HL-60/S4 (cell line): ENCODE measurements at regions not wholly inside any gene's neighbourhood (a gene's known extent, or its start where the extent isn't known, plus 50 kb on each side); places are given as distances from the start of the nearest gene placed in this dataset.
"Not testable (repeated sequence)": the region's sequence is repeated elsewhere in the genome, so short reads cannot be mapped to it uniquely, and the experiment has no call there.

Experiments used
- in situ Hi-C: fragments of 300-500 bp; cut with MboI; formaldehyde crosslinking; loops from 2 replicates; pipeline ENCODE4 v1.14.3; 2022; ENCODE audit warnings: low sequenced_read_pairs

DNA sequence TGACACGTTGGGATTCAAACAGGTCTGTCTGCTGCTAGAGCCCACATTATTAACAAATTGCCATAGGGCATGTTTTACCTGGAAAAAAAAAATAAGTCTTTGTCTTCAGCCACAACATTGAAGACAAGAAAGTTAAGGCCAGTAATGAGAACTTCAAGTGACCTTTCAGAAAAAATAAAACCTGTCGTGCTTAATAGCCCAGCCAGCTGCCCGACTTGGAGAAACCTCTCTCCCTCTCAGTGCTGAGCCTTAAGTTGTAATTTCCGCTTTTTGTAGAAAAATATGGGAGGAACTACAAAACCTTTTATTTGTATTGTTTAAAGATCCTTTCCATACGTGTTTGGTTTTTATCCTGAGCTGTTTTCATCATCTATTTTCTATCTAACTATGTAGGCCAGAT is 454.3 kb upstream of the SLITRK6 start:
- in situ Hi-C loops: not testable (repeated sequence)

DNA sequence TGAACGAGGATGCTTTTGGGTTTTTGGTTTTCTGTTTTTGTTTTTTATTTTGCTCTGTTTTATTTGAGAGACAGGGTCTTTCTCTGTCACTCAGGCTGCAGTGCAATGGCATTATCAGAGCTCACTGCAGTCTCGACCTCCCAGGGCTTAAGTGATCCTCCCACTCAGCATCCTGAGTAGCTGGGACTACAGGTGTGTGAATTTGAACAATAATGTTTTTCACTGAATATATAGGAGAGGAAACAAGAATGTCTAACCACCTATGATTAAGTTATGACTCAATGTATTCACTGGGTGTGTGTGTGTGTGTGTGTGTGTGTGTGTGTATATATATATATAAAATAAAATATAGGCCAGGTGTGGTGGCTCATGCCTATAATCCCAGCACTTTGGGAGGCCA is 456.6 kb upstream of the SLITRK6 start:
- in situ Hi-C loops: not testable (repeated sequence)

DNA sequence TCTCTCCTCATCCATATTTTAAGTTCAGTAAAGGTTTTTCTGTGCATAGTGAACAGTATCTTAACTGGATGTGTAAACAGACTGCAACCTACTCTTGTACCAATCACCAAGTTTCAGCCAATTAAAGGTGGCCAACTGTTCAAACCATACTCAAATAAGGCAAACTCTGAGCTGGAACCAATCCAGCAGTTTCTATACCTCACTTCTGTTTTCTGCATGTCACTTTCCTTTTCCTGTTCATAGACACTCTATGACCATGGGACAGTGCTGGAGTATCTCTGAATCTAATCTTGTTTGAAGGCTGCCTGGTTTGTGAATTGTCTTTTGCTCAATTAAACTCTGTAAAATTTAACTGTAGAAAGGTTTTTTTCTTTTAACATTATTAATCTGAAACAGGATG is 470.3 kb upstream of the SLITRK6 start:
- in situ Hi-C loops: no loop called here

DNA sequence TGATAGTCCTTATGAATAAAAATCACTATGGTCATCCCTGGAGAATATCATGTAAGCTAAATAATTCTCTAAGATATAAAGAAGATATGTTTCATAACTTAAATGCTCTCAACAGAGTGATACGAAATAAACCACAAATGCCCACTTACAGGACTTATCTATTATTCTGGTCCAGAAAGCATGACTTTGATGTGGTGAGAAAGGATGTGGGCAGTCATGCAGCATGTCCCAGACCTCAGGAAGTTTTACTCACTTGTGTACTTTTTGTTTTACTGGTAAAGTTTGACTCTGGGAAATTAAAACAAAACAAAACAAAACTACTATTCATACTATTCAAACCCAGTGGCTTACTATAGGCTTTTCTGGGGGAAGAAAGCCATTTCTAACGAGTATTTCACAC is 483.2 kb upstream of the SLITRK6 start:
- in situ Hi-C loops: no loop called here

DNA sequence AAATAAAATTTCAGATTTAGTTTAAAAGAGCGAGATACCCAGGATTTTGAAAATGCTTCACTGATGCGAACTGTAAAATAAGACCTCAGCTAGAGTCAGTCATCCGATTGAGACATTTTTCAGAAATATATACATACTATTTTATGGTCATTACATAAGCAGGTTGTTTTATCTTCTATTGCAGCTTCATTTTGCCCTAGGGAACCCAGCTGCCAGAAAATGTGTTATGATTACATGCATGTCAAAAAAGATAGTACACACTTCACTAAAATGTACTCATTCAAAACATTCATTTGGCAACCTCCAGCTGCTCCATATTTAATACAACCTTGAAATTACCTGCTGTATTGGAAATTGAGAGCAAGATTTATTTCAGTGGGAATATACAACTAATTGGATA is 483.8 kb upstream of the SLITRK6 start:
- in situ Hi-C loops: no loop called here

DNA sequence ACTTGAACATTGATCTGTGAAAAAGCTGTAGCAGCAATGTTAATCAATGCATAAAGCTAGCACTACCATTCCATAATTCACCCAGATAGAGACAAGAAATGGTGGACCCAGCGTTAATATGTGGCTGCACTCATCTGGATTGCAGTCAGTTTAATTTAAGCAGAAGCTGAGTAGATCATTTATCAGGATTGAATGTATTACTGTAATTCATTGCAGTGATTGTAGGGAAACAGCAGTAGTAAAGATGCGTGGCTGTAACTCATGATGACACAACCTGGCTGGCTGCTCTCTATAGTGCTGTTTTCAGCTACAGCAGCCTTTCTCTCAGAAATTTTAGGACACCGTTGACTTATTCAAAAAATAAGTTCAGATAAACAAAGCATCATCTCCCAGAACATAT is 499.5 kb upstream of the SLITRK6 start:
- in situ Hi-C loops: no loop called here

DNA sequence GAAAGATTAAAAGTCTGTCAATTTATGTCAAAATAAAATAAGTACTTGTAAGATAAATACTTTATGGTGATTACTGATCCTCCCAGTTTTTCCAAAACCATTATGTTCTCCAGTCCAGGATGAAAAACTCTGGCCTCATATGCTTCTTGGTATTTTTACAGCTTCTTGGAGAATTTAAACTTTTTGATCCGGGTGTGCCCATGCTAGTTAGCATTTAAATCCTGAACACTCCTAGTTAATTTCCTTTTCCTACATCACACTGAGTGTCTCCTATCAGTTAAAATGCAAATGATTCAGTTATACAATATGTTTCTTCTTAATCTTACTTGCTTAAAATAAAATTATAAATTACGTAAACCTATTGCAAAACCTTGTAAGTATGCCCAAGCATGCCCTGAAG is 499.9 kb upstream of the SLITRK6 start:
- in situ Hi-C loops: no loop called here

DNA sequence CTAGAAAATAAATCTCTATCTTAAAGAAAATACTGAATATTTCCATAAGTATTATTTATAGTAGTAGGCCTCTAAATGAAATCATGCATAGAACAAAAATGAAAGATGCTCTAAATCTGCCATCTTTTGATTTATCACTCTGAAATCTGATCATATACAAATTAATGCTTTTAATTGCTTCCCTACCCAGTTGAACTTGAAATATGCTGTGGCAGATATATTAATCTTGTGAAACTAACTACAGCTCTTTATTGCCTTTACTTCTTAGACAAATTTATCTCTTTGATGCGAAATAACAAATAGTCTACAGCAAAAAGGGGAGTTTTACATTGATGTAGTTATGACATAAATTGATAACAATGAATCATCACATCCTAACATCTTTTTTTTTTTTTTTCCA is 510.7 kb upstream of the SLITRK6 start:
- in situ Hi-C loops: no loop called here

DNA sequence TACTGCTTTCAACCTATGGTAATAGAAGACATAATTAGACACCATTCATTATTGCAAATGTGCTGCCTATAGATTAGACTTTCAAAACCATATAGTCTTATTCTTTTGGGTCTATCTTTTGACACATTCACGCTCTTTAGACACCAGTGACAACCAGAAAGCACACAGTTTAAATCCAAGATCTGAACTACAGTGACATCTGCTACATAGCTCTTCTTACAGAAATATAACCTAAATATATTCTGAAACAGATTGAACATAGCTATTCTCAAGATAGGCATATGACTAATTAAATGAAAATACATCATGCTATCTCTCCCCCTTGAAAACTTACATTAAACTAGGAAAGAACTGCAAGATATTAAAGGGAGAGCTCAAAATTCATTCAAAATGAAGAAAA is 514.2 kb upstream of the SLITRK6 start:
- in situ Hi-C loops: no loop called here

DNA sequence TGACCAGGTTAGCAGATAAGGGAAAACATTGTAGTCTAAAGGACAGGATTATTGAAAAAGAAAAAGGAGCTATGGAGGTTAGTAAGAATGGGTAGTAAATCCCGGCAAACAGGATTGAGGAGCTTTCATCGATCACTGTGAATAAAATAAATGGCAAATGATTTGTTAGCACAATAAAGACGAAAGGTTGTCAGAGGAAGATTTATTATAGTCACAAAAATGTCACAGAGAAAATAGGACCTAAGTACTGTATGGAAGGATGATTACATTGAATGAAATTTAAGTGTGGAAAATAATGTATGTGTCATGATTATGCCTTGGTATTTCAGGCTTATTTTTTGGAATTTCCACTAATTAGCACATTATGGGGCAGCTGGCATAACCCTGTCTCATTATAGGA is 519.2 kb upstream of the SLITRK6 start:
- in situ Hi-C loops: no loop called here

DNA sequence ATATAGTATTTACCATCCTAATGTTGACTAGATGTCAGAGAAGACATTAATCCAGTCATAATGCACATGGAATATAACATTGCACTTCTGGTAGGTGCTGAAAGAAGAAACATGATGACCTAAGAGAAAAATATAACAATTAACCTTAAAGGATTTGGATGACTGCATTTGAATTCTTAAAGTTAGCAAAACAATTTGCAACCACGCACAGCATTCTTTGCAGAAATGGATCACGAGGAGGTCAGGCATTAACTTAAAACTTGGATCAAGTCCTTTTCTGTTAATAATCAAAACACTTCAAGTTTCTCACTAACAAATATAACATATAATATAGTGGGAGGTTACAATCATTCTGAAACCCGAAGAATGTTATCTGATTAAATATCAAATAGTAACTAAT is 525.0 kb upstream of the SLITRK6 start:
- in situ Hi-C loops: no loop called here

DNA sequence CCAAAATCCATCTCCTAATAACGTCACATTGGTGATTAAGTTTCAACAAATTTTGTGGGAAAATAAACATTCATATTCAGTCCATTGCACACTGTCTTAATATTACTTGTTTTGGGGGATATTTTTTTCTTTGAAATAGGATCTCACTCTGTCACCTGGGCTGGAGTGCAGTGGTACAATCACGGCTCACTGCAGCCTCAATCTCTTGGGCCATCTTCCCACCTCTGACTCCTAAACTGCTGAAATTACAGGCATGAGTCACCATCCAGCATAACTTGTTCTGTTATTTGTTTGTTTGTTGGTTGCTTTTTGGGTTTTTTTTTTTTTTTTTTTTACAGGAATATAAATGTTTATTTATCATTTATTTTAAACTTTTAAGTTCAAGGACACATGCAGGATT is 556.1 kb upstream of the SLITRK6 start:
- in situ Hi-C loops: no loop called here

DNA sequence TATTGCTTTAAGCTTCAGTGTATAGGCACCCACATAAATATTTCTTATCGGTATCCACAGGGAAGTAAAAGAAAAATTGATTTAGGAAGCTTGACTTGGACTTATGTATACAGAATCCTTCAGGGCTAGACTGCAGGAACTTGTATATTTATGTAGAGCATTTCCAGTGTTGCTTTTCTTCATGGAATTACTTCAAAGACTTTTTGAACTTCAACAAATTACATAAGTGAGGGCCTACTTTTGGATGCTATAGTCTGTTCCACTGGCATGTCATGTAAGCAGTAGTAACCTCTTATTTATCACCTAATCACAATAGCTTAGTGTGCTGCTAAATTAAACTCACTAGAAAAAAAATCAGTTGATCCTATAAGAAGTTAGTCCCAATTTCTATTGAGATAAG is 557.9 kb upstream of the SLITRK6 start:
- in situ Hi-C loops: no loop called here

DNA sequence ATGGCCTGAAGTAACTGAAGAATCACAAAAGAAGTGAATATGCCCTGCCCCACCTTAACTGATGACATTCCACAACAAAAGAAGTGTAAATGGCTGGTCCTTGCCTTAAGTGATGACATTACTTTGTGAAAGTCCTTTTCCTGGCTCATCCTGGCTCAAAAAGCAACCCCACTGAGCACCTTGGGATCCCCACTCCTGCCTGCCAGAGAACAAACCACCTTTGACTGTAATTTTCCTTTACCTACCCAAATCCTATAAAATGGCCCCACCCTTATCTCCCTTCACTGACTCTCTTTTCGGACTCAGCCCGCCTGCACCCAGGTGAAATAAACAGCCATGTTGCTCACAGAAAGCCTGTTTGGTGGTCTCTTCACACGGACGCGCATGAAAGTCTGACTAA is 564.5 kb upstream of the SLITRK6 start:
- in situ Hi-C loops: not testable (repeated sequence)

DNA sequence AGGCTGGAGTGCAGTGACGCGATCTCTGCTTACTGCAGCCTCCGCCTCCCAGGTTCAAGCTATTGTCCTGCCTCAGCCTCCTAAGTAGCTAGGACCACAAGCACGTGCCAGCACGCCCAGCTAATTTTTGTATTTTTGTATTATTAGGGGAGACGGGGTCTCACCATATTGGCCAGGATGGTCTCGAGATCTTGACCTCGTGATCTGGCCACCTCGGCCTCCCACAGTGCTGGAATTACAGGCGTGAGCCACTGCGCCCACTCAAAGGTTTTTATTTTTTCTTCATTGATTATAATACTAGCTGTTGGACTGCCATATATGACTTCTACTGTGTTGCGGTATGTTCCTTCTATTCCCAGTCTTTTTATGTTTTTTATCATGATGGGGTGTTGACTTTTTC is 569.7 kb upstream of the SLITRK6 start:
- in situ Hi-C loops: no loop called here

DNA sequence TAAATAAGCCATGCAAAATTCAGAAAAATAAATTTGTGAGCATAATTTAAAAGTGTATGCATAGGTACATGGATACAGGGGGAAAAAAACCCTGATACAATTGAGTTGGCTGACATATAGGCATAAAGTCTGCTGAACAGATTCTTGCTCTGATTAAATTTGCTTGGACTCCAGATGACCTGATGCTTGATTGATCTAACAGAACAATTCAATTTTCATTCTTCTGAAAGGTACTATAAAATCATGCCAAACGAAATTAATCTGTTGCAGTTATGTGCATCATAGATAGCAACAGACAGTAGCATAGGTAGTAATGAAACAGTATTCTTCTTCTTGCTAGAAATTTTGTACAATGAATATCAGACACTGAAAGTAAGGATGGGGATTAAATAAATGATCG is 578.2 kb upstream of the SLITRK6 start:
- in situ Hi-C loops: no loop called here

DNA sequence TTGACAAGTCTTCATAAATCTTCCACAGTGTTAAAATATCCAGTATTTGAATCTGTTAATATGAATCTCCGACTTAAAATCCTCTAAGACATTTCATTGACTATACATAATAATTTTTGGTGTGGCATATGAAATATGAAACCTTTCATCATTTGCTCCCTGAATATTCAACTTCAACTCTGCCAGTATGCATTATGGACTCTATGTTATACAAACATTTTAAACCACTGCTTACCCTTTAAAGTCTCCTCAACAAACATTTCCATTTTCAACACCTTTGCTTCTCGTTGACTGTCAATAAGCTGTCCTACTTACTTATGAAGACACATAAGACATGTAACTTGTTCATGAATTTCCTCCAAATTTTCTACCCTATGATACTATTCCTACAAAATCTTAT is 579.4 kb upstream of the SLITRK6 start:
- in situ Hi-C loops: no loop called here

DNA sequence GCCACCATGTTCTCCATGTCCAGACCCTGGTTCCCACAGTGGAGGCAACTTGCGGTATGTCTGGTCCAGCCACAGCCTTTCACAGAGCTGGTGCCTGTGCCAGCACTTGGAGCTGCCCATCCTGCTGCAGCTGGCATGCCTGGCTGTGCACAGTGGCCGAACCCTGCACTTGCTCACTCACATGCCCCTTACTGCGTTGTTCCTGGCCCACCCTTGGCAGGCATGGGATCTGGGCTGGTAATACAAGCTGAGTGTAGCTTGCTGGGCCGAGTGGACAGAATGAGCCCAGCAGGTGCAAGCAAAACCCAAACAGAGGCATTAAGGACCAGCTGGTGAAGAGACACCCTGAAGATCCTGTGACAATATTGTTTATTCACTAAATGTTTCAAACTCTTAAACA is 583.9 kb upstream of the SLITRK6 start:
- in situ Hi-C loops: no loop called here

DNA sequence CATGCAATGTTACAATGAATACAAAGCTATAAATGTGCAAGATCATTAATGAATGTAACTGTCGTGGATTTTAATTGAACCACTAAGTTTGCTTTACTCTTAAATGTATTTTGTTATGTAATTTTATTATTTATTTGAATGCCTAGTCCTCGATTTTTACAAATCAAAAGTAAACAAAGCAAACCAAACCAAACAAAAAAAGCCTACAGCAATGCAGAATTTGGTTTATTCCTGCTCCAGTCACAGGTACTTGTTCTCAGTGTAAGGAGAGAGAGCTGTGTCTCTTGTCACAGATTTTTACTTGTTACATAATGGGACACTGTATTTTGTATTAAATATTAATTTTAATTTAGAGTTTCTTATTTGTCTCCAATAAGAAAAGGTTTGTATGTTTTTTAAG is 584.3 kb upstream of the SLITRK6 start:
- in situ Hi-C loops: no loop called here

DNA sequence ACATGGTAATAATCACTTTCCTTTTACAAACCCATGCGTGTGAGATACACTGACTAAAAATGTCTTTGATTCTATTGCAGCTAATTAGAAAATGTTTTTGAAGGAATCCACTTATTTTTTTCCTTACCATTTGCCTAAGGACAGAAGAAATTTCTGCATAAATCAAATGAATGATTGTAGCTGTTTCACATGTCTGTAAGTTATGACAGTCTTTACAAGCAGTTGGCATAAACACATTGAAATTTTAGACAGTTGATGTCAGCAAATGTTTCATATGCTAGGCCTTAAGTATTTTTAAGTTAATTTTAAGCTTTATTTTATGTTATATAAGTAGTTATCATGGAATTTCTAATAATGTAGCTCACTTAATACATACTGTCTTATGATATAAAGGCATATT is 598.4 kb upstream of the SLITRK6 start:
- in situ Hi-C loops: no loop called here

DNA sequence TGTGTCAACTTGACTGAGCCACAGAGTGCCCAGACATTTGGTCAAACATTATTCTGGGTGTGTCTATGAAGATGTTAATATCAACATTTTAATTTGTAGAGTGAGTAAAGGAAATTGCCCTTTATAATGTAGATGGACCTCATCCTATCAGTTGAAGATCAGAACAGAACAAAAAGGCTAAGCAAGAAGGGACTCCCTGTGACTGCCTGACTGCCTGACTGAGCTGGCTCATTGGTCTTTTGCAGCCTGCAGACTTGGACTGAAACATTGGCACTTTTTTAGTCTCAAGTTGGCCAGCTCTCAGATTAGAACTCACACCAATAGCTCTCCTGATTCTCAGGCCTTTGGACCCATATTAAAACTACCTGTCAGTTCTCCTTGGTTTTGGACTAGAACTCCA is 600.4 kb upstream of the SLITRK6 start:
- in situ Hi-C loops: no loop called here

DNA sequence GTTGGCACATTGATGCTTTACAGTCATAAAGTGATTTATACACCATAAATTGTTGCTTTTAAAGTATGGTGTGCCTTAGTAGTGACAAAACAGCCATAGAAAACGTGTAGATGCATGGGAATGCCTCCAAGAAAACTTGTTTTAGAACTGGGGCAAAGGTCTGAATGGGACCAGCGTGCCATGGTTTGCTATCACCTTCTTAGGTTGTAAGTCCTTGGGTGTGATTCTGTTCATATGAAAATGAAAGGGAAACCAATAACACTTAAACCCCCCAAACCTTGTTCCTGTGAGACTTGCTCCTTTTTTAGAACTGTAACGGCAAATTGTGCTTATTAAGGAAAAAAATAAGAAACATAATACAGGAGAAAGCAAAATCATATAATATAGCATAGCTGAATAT is 603.3 kb upstream of the SLITRK6 start:
- in situ Hi-C loops: no loop called here

DNA sequence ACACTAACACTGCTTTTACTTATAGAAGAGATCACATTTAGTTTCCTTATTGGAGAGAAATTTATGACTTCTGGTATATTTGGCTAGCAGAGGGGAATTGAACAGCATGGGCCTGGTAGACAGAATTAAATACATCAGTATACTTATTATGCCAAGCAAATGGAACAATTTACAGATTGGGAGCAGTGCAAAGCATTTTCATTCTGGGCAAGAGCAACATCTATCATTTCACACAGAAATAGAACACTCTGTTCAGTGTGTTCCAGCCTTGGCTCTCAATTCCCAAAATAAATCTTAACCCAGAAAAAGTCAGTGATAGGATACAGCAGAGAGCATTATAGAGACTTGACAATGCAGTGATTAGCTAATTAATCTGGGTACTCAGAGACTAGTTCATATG is 604.0 kb upstream of the SLITRK6 start:
- in situ Hi-C loops: no loop called here
